Chondrocyte (in vitro differentiated cells): ENCODE measurements at regions not wholly inside any gene's neighbourhood (a gene's known extent, or its start where the extent isn't known, plus 50 kb on each side); places are given as distances from the start of the nearest gene placed in this dataset.

ENCODE experiments used
- DNase-seq: peaks from one replicate; pipeline ENCODE4 v3.0.0; 2021; ENCODE audit warnings: mixed read lengths, low spot score
- H3K27ac Mint-ChIP-seq: one replicate; pipeline ENCODE4 v1.8.0; 2021; ENCODE audit warnings: mild to moderate bottlenecking, moderate library complexity, mixed read lengths; ENCODE audit not compliant: unreplicated experiment
- H3K27me3 Mint-ChIP-seq: 2 replicates; pipeline ENCODE4 v1.8.0; 2021; ENCODE audit warnings: low read depth, mixed read lengths
- H3K36me3 Mint-ChIP-seq: 2 replicates; pipeline ENCODE4 v1.8.0; 2021; ENCODE audit warnings: low read depth, mixed read lengths
- H3K4me1 Mint-ChIP-seq: 2 replicates; pipeline ENCODE4 v1.8.0; 2021; ENCODE audit warnings: low read depth, mild to moderate bottlenecking, mixed read lengths
- H3K4me3 Mint-ChIP-seq: one replicate; pipeline ENCODE4 v1.8.0; 2021; ENCODE audit warnings: mild to moderate bottlenecking, moderate library complexity, mixed read lengths; ENCODE audit not compliant: unreplicated experiment
- H3K9me3 Mint-ChIP-seq: 2 replicates; pipeline ENCODE4 v1.8.0; 2021; ENCODE audit warnings: low read depth, mixed read lengths
- TF ChIP-seq, protein P1 (sequence below): fragments of 200-600 bp; sonication (generic); IDR thresholded peaks from 2 replicates; pipeline ENCODE4 v1.5.0; 2021; ENCODE audit warnings: antibody characterized with exemption, mild to moderate bottlenecking, moderate library complexity

DNA sequence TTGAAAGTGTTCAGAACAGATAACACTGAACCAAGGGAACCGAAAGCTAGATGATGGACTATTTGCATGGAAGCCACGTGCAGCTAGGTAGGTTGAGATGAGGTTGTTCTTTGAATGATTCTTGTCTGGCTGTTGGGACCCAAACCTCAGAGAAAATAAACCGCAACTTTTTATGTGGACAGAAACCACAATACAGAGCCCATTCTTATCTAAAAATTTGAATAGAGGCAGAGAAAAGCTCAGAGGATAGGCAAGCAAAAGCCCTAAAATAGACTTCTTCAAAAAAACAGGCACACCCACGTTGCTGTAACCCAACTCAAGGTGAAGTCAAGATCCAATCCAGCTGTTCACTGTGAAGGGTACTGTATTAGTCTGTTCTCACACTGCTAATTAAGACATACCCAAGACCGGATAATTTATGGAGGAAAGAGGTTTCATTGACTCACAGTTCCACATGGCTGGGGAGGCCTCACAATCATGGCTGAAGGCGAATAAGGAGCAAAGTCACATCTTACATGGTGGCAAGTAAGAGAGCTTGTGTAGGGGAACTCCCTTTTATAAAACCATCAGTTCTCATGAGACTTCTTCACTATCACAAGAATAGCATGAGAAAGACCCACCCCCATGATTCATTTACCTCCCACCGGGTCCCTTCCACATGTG lies 353.8 kb downstream of the AACS start:
- H3K4me1 Mint-ChIP-seq = no peaks in the 10 kb centered on the region
- H3K36me3 Mint-ChIP-seq = no peaks in the 10 kb centered on the region
- peaks cover 22% of the 10 kb centered on the region for H3K9me3 Mint-ChIP-seq
- H3K27ac Mint-ChIP-seq = no peak overlapping the region
- no peaks in the 10 kb centered on the region for H3K27me3 Mint-ChIP-seq
- DNase-seq = no peak
- TF ChIP-seq, protein P1, sequence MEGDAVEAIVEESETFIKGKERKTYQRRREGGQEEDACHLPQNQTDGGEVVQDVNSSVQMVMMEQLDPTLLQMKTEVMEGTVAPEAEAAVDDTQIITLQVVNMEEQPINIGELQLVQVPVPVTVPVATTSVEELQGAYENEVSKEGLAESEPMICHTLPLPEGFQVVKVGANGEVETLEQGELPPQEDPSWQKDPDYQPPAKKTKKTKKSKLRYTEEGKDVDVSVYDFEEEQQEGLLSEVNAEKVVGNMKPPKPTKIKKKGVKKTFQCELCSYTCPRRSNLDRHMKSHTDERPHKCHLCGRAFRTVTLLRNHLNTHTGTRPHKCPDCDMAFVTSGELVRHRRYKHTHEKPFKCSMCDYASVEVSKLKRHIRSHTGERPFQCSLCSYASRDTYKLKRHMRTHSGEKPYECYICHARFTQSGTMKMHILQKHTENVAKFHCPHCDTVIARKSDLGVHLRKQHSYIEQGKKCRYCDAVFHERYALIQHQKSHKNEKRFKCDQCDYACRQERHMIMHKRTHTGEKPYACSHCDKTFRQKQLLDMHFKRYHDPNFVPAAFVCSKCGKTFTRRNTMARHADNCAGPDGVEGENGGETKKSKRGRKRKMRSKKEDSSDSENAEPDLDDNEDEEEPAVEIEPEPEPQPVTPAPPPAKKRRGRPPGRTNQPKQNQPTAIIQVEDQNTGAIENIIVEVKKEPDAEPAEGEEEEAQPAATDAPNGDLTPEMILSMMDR = no peak
- no peak overlapping the region for H3K4me3 Mint-ChIP-seq

DNA sequence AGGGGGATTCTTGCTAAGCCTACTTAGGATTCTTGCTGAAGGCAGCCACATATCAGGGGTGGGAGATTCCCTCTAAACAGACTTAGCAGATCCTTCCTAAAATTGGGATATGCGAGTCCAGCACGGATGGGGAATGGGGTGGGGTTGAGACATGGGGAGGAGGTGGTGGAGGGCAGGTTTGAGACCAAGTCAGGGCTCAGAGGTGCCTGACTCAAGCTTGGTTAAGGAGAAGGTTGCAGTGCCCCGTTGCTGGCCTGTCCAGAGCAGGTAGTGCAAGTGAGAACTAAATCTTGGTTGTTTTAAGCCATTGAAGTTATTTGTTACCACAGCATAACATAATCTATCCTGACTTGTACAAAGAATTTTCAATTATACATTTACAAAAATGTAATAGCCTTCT lies 359.7 kb downstream of the AACS start:
- Mint-ChIP-seq H3K27ac (no peak overlapping the region), H3K4me3 (no peak overlapping the region)
- no peak for DNase-seq

DNA sequence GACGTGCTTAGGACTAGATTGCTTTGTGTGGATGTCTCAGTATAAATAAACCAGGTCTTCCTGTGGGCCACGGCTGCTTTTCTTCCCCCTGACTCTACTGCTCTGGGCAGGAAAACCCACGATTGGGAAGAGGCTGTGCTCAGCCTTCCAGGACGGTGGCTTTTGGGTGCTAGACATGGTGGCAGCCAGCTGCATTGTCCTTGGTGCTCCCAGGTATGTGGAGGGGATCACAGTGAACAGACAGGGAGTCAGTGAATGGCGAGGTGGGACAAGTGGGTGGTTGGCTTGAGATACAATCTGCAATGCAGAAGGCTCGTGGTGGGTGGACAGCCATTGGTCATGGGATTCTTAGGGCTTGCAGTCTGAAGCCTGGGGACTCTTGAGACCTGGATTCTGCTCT lies 366.3 kb downstream of the AACS start:
- Mint-ChIP-seq H3K36me3 (no peaks in the 10 kb centered on the region), H3K27ac (no peak overlapping the region), H3K4me3 (no peak overlapping the region), H3K27me3 (no peaks in the 10 kb centered on the region), H3K9me3 (peaks cover 13% of the 10 kb centered on the region), H3K4me1 (no peaks in the 10 kb centered on the region)
- DNase-seq = no peak
- TF ChIP-seq, protein P1 = no peak

More for the DNA sequence above, 359.7 kb downstream of the AACS start:
- TF ChIP-seq, protein P1 = no peak
- no peaks in the 10 kb centered on the region for H3K27me3 Mint-ChIP-seq
- H3K9me3 Mint-ChIP-seq = peaks cover 27% of the 10 kb centered on the region
- no peaks in the 10 kb centered on the region for H3K36me3 Mint-ChIP-seq
- H3K4me1 Mint-ChIP-seq = no peaks in the 10 kb centered on the region

GRCh38 chr12:125434131-125434530 lies 368.9 kb downstream of the AACS start:
- no peaks in the 10 kb centered on the region for H3K4me1 Mint-ChIP-seq

DNA sequence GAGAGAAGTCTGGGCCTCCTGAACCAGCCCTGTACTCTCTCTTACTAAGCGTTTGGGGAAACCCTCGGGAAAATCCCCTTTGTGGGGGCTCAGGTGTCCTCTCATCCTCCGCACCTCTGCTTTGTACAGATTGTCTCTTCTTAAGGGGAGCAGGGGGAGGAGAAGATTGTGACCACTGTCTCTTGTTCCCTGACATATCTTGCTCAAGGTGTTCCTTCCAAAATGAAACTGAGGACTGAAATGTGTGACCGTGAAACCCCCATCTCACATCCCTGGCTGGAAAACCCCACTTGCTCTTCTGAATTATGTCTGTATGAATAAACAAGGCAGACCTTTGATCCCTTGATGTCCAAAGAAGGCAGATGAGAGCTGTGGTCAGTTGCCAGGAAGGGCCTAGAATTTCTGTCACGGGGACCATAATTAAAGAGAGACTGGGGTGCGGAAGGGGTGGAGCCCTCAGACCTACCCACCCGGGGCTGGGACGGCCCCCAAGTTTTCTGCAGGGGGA lies 369.8 kb downstream of the AACS start:
- no peak for DNase-seq
- no peak overlapping the region for H3K27ac Mint-ChIP-seq
- H3K4me1 Mint-ChIP-seq = no peaks in the 10 kb centered on the region
- H3K9me3 Mint-ChIP-seq = peaks cover 15% of the 10 kb centered on the region
- no peak overlapping the region for H3K4me3 Mint-ChIP-seq
- no peaks in the 10 kb centered on the region for H3K36me3 Mint-ChIP-seq
- TF ChIP-seq, protein P1 = no peak
- H3K27me3 Mint-ChIP-seq = no peaks in the 10 kb centered on the region

More at GRCh38 chr12:125434131-125434530, 368.9 kb downstream of the AACS start:
- H3K27ac Mint-ChIP-seq = no peak overlapping the region
- no peak overlapping the region for H3K4me3 Mint-ChIP-seq
- no peak for DNase-seq
- TF ChIP-seq, protein P1 = no peak
- peaks cover 15% of the 10 kb centered on the region for H3K9me3 Mint-ChIP-seq
- H3K27me3 Mint-ChIP-seq = no peaks in the 10 kb centered on the region
- H3K36me3 Mint-ChIP-seq = no peaks in the 10 kb centered on the region
